ENCODE measurements at regions not wholly inside any gene's neighbourhood (a gene's known extent, or its start where the extent isn't known, plus 50 kb on each side); places are given as distances from the start of the nearest gene placed in this dataset.

DNA sequence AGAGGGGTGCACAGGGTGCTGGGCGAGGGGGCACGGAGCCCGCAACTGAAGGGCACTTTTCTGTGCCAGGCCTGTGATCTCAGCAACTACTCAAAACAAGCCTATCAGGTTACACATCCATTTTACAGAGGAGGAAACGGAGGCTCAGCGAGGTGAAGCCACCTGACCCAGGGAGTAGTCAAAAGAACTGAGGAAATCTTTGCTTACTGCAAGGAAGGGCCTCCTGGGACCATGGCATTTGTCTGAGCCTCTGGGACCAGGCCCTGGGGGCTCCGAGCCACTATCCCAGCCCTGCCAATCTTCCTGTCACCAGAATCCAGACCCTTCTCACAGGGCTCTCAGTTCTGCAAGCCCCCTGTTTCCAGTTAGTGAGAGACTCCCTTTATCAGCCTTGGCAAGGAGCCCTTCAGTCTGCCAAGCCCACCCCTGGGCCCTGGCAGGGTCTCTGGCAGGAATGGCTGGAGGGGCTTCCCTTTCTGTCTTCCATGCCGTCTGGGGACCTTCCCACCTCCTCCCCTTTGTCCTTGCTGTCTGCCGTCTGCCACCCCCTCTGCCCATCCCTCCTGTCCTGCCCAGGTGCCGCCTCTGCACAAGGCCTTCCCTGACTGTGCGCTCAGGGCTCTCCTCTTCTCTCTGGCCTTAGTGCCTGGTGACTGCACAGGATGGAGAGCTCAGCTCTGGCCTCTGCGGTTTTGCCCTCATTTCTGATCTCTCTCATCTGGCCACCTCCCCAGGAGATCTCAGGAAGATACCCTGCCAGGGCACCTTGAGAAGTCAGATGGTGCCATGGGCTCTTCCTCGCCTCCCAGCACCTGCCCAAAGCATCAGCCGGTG is 194.7 kb upstream of the GLI2 start:
- POLR2A ChIA-PET = no interaction called here
- Histone ChIP-seq H3K4me3 (ENCODE audit: low read depth, low read length) (no peak overlapping the region), H3K27ac (ENCODE audit: extremely low read depth, low read depth, low read length) (no peak overlapping the region), H3K9me3 (ENCODE audit: control insufficient read depth, insufficient read depth, low read depth, low read length) (no peaks in the 10 kb centered on the region), H3K4me1 (ENCODE audit: control insufficient read depth, insufficient read depth, low read length) (peaks cover 9% of the 10 kb centered on the region), H3K36me3 (ENCODE audit: control insufficient read depth in 2 of 2, insufficient read depth in 1 of 2, low read length in 2 of 2) (no peaks in the 10 kb centered on the region)
- TF ChIP-seq SCRT2 (tag by site-specific recombination; IDR thresholded peaks at IDR 0.05) (no peak), ZNF404 (tag by site-specific recombination; IDR thresholded peaks at IDR 0.05) (no peak), ZNF223 (tag by site-specific recombination; IDR thresholded peaks at IDR 0.05) (no peak), ZNF571 (tag by site-specific recombination; IDR thresholded peaks at IDR 0.05) (no peak), ZNF274 (IDR thresholded peaks at IDR 0.05; ENCODE audit: low read length) (no peak), ZNF274 (tag by site-specific recombination; IDR thresholded peaks at IDR 0.05; ENCODE audit: borderline replicate concordance) (no peak), ZNF501 (tag by site-specific recombination; IDR thresholded peaks at IDR 0.05) (no peak), ZNF157 (tag by site-specific recombination; IDR thresholded peaks at IDR 0.05) (no peak), CTCF (tag by site-specific recombination; IDR thresholded peaks at IDR 0.05) (no peak), ZNF121 (tag by site-specific recombination; IDR thresholded peaks at IDR 0.05) (no peak), HOXD13 (CRISPR knock-in tag; IDR thresholded peaks at IDR 0.05; ENCODE audit: borderline replicate concordance) (no peak), FEZF1 (tag by site-specific recombination; IDR thresholded peaks at IDR 0.05) (no peak), ZNF768 (tag by site-specific recombination; IDR thresholded peaks at IDR 0.05) (no peak), ZNF324 (tag by site-specific recombination; IDR thresholded peaks at IDR 0.05) (no peak), ZNF133 (tag by site-specific recombination; IDR thresholded peaks at IDR 0.05) (no peak), ZBTB44 (tag by site-specific recombination; IDR thresholded peaks at IDR 0.05) (no peak), YY2 (tag by site-specific recombination; IDR thresholded peaks at IDR 0.05) (no peak), ZNF239 (tag by site-specific recombination; IDR thresholded peaks at IDR 0.05) (no peak)
- TF ChIP-seq, protein P1, sequence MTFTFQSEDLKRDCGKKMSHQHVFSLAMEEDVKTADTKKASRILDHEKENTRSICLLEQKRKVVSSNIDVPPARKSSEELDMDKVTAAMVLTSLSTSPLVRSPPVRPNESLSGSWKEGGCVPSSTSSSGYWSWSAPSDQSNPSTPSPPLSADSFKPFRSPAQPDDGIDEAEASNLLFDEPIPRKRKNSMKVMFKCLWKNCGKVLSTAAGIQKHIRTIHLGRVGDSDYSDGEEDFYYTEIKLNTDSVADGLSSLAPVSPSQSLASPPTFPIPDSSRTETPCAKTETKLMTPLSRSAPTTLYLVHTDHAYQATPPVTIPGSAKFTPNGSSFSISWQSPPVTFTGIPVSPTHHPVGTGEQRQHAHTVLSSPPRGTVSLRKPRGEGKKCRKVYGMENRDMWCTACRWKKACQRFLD (tag by site-specific recombination; IDR thresholded peaks at IDR 0.05) = no peak
- TF ChIP-seq, protein P2, sequence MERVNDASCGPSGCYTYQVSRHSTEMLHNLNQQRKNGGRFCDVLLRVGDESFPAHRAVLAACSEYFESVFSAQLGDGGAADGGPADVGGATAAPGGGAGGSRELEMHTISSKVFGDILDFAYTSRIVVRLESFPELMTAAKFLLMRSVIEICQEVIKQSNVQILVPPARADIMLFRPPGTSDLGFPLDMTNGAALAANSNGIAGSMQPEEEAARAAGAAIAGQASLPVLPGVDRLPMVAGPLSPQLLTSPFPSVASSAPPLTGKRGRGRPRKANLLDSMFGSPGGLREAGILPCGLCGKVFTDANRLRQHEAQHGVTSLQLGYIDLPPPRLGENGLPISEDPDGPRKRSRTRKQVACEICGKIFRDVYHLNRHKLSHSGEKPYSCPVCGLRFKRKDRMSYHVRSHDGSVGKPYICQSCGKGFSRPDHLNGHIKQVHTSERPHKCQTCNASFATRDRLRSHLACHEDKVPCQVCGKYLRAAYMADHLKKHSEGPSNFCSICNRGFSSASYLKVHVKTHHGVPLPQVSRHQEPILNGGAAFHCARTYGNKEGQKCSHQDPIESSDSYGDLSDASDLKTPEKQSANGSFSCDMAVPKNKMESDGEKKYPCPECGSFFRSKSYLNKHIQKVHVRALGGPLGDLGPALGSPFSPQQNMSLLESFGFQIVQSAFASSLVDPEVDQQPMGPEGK (tag by site-specific recombination; IDR thresholded peaks at IDR 0.05) = no peak
- CTCF ChIA-PET = interaction anchor here (1.4 to 4.2 kb wide), 2 partner anchors 11 kb away, joined by 3 to 18 read pairs; no protein-coding TSS in a partner anchor
